Suppressor macrophage (primary cell): ENCODE measurements at regions not wholly inside any gene's neighbourhood (a gene's known extent, or its start where the extent isn't known, plus 50 kb on each side); places are given as distances from the start of the nearest gene placed in this dataset.
"Not testable (repeated sequence)": the region's sequence is repeated elsewhere in the genome, so short reads cannot be mapped to it uniquely, and the experiment has no call there.

Experiments
- DNase-seq, 4 experiments: peaks; one replicate each; pipeline ENCODE4 v3.0.0-alpha.2; 2020 to 2022

DNA sequence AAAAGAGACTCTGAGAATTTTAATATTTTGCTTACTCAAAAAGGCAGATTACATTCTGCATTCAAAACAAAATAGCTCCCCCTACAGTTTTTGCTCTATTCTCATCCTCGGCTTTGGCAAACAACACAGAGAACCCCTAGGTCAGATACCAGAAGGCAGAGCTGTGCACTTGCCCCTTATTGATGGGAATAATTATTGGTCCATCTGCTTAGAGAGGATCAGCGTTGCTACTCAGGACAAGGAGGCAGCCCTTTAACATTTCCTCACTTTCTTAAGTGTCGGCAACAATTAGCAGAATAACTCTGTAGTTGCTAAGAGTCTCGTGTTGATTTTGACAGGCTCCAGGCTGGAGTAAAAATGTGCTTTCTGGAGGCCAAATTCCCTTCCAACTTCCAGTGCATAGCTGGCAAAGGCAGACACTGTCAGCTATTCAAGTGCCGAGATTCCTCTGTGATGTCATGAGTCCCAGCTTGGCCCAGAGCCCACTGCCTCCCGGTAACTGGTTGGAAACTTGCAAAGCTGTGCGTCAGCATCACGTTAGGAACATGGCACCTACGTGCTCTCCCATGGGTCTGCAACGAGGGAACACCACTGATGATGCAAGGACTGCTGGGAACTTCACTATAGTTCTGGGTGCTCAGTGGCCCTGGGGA lies 482.7 kb upstream of the ADAMTS9 start:
- DNase-seq = no peak

DNA sequence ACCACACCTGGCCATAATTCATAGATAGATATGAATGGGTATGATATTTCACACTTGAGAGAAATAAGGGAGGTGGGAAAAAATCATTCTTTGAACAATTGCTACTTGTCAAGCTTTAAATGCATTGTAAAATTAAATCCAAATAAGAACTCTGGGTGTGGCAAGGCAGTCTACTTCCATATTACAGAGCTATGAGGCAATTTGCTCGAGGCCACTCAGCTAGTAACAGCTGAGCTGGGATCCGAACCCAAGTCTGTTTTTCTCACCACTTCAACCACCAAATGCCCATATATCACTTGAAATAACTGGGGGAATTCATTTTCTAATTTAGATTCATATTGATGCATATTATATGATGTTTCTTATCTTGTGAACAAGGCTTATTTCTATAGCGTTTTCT lies 482.2 kb upstream of the ADAMTS9 start:
- DNase-seq = no peak

DNA sequence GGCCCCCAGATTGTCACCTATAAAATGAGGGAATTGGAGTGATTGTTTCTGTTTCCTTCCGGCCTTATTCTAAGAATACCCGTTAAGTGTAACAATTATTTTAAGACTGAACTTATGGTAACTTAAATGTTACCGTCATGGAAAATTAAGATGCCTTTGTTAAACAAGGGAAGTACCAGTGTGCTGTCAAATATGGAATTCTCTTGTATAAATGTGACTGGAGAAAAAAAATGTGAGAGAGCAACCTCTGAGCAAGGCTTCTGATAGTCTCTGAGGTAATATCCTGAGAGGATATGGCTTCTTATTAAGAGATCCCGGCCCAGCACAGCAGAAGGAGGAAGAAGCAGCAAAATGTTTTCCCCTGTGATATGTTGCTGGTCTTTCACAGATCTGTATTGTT lies 480.7 kb upstream of the ADAMTS9 start:
- no peak for DNase-seq

DNA sequence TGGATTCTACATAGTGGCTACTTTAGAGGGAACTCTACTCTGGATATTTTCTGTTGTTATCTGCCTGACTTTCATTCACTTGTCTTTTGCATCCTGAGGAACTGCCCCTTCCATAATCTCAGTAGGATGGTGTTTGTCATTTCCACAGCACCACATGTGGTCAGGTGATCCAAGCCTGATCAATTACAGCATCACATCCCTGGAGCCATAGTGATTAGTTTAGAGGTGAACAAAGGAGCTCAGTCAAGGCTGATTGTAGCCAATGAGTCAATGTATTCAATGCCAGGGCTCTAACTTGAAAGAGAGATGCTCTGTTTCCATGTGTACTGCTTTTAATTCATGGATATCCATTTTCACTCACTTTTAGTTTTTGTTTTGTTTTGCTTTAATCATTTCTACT lies 478.7 kb upstream of the ADAMTS9 start:
- DNase-seq = no peak

DNA sequence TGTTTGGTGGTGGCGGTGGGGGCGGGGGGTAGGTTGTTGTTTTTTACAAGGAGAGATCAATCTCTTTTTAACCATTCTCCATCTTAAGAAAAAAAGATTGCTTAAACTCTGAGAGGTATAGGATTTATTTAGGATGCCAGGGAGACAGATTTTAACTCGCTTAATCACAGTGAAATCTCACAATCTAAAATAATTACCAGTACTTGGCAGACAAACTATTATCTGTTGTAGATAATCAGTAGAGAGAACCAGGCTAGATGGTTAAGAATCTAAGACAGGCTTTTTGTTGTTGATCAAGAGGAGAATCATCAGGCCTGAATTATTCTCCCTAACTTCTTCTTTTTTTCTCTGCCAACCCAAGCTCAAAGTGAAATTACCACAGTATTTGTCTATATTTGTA lies 470.2 kb upstream of the ADAMTS9 start:
- DNase-seq = no peak

DNA sequence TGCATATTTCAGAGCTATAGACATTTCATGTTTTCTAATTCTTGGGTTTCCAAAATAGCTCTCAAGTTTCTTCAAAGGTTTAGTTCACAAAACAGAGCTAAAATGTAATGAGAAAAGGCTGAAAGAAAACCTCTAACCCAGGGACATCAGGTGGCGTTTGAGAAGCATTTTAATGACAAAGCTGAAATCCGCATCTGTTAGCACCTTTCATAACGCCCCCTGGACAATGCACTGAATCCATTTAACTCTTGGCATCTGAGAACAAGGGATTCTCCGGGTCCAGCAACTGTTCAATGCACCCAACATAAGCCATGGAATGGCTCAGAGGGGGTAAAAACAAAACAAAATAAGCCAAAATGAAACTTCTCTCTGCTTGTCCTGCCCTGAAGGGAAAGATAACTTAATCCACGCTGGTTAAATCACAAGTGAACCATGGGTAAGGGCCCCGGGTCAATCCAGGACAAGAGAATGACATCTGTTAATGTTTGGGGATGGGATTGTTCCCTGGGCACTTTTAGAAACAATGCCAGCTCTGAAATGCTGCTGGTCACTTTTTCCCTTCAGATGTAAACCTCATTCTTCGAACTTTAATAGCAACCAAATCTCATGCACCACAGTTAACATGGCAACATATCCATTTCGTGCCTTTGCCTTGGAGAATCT lies 466.2 kb upstream of the ADAMTS9 start:
- no peak for DNase-seq

DNA sequence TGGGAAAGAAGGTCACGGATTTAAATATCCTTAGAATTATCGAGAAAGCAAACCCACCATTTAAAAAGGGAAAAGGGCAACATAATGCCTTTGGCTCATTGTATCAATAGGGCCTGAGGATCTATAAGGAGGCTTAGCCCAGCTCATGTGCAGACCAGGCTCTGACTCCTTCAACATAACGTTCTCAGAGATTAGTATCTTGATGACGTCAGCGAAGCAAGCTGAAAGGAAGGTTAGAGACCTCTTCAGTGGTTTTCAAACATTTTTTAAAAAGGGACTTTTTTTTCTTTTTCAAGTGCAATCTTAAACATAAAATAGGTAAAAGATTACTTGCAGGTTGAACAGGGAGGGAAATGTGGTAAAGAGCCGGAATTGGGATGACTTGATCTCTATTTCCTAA lies 463.9 kb upstream of the ADAMTS9 start:
- no peak for DNase-seq

GRCh38 chr3:65149877-65150276 lies 462.1 kb upstream of the ADAMTS9 start:
- DNase-seq = no peak

GRCh38 chr3:65148687-65149086 lies 460.9 kb upstream of the ADAMTS9 start:
- no peak for DNase-seq

- no peak for DNase-seq
Observed at GRCh38 chr3:65146179-65146578, 458.4 kb upstream of the ADAMTS9 start.

DNA sequence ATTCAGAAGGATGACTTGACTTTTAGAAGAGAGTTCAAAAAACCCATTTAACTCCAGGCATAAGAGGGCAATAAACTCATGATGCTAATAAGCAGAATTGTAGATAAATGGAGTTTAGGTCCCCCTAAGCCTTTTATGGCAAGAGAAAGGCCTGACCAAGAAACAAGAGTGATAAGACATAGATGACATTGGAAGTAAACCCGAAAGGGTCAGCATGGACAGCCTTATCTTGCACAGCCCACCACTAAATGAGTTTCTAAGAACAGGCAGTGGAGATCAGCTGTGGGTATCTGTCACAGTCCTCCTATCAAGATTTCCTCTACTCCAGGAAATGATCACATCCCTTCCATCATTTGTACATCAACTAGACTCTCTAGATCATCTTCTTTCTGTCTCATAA lies 457.9 kb upstream of the ADAMTS9 start:
- DNase-seq = no peak

DNA sequence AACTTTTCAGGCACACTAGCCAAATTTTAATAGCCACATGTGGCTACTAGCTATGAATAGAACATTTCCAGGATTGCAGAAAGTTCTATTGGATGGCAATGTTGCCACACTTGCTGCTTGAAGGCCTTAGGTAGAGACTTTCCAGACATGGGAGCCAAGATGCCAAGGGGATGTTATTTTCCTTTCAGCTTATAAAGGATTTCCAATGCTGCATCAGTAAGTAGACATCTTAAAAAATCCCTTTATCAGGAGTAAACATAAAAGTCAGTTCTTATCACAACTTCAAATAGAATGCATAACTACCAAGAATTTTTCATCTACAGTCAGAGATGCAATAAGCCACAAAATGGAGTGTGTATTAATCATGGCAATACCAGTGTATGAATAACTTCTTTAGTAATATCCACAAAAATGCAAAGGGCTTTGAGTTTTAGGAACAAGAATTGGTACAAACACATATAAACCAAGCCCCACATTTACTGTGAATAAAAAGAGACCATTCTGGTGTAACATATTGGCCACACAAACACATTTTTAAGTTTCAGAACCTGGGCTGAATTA lies 457.1 kb upstream of the ADAMTS9 start:
- no peak for DNase-seq

DNA sequence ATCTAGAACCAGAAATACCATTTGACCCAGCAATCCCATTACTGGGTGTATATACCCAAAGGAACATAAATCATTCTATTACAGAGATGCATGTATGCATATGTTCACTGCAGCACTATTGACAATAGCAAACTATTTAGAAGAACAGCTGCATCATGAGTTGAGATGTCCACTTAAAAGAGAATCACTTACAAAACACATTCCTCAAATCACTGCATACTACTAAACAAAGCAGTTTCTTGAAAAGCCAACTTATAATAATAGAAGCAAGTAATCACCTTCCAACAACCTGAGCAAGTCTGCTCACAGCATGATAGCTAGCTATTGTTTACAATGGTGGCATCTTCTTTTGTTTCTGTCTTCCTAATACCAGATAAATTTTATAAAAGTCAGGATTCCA lies 454.7 kb upstream of the ADAMTS9 start:
- no peak for DNase-seq

- DNase-seq = no peak
Observed at GRCh38 chr3:65138556-65138955, 450.8 kb upstream of the ADAMTS9 start.

DNA sequence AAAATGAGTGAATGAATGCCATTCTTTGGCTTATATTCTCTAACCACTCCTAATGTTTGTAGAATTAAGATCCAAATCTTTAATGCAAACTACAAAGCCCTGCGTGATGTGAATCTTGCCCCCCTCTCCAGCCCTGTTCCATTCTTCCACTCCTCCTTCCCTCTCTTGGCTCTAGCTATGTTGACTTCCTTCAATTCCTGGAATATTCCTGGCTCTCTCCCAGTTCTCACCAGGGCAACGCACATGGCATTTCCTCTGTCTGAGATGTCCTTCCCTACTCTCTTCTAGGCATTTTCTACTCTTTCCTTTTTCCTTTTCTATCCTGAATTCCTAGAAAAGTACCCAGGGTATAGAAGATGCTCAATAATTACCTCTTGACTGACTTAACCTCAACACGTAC lies 446.0 kb upstream of the ADAMTS9 start:
- not testable (repeated sequence) for DNase-seq

DNA sequence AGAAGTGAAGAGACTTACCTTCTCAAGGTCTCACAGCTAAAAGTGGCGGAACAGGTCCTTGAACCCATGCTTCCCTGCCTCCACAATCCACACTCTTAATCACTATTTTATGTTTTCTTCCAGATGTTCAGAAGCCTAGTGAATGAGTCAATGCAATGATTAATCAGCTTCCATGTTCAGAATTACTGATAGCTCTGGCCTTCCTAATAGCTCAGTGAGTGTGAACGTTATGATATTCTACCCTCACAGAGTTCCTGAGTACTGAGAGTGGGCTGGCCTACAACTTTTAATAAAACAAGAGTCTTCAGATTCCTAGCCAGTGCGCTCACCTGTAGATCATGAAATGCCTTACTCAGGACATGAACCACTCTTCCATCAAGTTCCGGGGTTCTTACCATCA lies 443.0 kb upstream of the ADAMTS9 start:
- no peak for DNase-seq

DNA sequence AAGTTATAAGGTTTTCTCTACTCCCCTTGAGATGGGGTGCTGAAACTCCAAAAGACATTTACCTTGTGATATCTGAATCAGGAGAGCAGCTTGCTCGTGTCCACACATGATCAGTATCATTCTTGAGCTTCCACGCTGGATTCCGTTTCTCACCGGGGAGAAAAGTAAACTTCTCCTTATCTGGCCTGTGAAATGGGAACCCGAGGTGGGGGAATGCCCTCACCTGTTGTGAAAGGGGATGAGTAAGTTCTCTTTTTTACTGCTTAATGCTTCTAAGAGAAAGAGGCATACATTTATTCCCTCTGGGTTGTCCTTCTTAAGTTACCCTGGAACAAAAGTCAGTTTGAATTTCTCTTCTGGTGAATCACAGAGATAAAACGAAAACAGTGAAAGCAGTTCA lies 440.5 kb upstream of the ADAMTS9 start:
- no peak for DNase-seq

- no peak for DNase-seq
Observed at GRCh38 chr3:65126527-65127410, 439.0 kb upstream of the ADAMTS9 start.

DNA sequence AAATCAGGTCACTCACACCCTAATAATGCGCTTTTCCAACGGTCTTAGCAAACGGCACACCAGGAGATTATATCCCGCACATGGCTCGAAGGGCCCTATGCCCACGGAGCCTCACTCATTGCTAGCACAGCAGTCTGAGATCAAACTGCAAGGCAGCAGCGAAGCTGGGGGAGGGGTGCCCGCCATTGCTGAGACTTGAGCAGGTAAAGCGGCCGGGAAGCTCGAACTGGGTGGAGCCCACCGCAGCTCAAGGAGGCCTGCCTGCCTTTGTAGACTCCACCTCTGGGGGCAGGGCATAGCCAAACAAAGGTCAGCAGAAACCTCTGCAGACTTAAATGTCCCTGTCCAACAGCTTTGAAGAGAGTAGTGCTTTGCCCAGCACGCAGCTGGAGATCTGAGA lies 432.4 kb upstream of the ADAMTS9 start:
- DNase-seq = not testable (repeated sequence)

DNA sequence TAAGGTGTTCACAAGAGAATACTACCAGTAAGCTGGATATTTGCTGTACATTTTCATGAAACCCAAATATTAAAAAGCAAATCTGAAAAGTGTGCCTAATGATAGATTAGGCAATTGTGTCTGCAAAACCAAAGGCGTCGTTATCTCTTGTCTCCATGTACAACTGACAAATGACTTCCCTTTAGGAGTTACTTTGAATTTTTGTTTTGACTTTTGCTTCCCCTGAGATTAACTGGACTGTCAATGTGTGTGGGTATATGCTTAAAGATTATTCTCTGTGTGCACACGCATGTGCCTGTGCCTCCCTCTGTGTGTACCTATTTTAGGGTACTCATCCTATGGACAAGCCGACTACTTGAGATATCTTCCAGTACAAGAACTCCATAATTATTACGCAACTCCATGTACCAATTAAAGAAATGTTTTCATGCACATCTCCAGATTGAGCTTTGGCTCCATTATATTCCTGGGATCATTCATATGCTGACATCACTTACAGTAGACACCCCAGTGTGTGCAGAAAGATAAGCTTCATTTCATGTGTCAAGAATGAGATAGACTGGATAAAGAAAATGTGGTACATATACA lies 431.2 kb upstream of the ADAMTS9 start:
- DNase-seq = no peak

- no peak for DNase-seq
Observed at GRCh38 chr3:65114041-65114440, 426.2 kb upstream of the ADAMTS9 start.

DNA sequence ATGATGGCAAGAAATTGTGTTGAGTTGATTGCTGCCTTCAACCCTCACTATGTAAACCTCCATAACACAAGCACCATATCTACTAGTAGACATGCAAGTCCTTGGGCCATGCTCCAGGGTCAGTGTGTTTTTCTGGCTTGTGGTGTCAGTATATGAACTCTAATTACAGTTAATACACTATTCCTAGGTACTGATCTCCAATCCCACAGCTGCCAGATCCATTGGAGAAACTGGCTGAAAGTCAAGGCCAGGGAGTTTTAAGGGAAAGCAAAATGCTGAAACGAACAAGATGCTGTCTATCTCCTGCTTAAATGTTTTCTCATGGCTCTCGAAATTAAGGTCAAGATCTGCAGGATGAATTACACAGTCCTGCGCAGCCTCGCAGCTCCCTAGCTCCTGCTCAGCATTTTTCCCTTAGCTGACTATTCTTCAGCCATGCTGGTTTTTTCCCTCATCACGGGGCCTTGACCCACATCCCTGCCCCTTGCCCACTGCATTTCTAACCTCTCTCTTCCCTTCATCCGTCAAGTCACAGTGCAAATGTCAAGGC lies 425.0 kb upstream of the ADAMTS9 start:
- DNase-seq = no peak

DNA sequence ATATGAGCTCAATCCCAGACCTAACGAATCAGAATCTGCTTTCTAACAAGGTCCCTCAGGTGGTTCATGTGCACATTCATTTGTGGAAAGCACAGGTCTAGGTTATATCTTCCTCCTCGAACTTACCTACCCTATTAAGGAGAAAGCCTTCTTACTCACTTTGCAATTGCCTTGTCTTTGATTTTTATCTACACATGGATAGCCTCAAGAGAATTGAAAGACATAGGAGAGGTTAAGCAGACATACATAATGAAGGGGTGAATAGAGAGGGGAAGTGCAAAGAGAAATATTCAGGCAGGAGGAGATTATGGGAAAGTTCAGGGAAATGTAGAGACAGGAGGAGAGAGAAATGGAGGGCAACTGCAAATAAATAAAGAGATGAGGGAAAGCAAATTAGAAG lies 422.9 kb upstream of the ADAMTS9 start:
- no peak for DNase-seq
